ENCODE measurements at regions not wholly inside any gene's neighbourhood (a gene's known extent, or its start where the extent isn't known, plus 50 kb on each side); places are given as distances from the start of the nearest gene placed in this dataset.

- H3K4me3 ChIP-seq (ENCODE audit: low read length) = no peak overlapping the region
- no peak overlapping the region for H3K27ac ChIP-seq (ENCODE audit: low read length)
- TF ChIP-seq CTCF (IDR thresholded peaks at IDR 0.05; ENCODE audit: low read length) (no peak), EZH2 (optimal IDR thresholded peaks at IDR 0.05; ENCODE audit: low read depth, low read length) (no peak), EZH2phosphoT487 (IDR thresholded peaks at IDR 0.05; ENCODE audit: low read length) (no peak)
- H3K36me3 ChIP-seq (replicated peaks; ENCODE audit: insufficient read depth, low read length) = no peaks in the 10 kb centered on the region
- H2AFZ ChIP-seq (ENCODE audit: low read length) = no peak overlapping the region
- H3K9ac ChIP-seq (ENCODE audit: low read length) = no peak overlapping the region
- no peaks in the 10 kb centered on the region for H3K9me3 ChIP-seq (replicated peaks; ENCODE audit: insufficient read depth, low read length)
- H3K79me2 ChIP-seq (ENCODE audit: low read length) = no peaks in the 10 kb centered on the region
- H3K9me2 ChIP-seq (replicated peaks; ENCODE audit: insufficient read depth, low read length) = no peaks in the 10 kb centered on the region
- no peak overlapping the region for H3K4me2 ChIP-seq (ENCODE audit: low read depth, low read length)
- H3K4me1 ChIP-seq (ENCODE audit: low read length) = no peaks in the 10 kb centered on the region
- H3K27me3 ChIP-seq (replicated peaks; ENCODE audit: insufficient read depth, low read length) = no peaks in the 10 kb centered on the region
- no peak for DNase-seq
- H3F3A ChIP-seq (ENCODE audit: insufficient read depth, low read length) = no peaks in the 10 kb centered on the region
- no peaks in the 10 kb centered on the region for H4K20me1 ChIP-seq (ENCODE audit: insufficient read depth, low read length)
Measured at GRCh38 chr6:163790266-163790840, 375.8 kb downstream of the QKI start.

GRCh38 chr6:163789199-163789810 lies 374.8 kb downstream of the QKI start:
- TF ChIP-seq CTCF (IDR thresholded peaks at IDR 0.05; ENCODE audit: low read length) (no peak), EZH2 (optimal IDR thresholded peaks at IDR 0.05; ENCODE audit: low read depth, low read length) (no peak), EZH2phosphoT487 (IDR thresholded peaks at IDR 0.05; ENCODE audit: low read length) (no peak)

DNA sequence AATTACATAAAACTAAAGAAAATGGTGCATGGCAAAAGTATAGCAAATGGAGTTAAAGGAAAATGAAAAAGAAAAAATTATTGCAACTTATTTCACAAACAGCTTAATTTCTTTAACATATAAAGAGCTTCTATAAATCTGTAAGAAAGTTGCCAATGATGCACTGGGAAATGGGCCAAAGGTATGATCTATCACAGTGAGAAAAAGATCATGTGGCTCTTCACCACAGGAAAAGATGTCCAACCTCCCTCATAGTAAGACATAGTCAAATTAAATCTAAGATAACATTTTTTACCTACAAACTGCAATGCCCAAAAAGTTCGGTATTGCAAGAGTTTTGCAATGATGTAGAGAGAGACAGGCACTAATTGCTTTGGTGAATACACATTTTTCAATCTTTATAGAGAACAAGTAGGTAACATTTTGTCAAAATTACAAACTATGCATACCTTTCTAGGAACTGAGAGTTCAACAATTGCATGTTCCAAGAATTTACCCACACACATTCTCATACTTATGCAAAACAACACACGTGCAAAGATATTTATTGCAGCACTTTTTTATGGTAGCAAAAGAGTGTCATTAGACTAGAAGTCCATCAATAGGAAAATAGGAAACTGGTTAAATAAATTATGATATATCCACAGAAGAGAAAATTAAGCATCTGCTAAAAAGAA lies 372.6 kb downstream of the QKI start:
- Histone ChIP-seq H2AFZ (ENCODE audit: low read length) (no peak overlapping the region), H3K9ac (ENCODE audit: low read length) (no peak overlapping the region)

More at GRCh38 chr6:163789199-163789810, 374.8 kb downstream of the QKI start:
- Histone ChIP-seq H3F3A (ENCODE audit: insufficient read depth, low read length) (no peaks in the 10 kb centered on the region), H3K9me2 (replicated peaks; ENCODE audit: insufficient read depth, low read length) (no peaks in the 10 kb centered on the region), H3K36me3 (replicated peaks; ENCODE audit: insufficient read depth, low read length) (no peaks in the 10 kb centered on the region), H4K20me1 (ENCODE audit: insufficient read depth, low read length) (no peaks in the 10 kb centered on the region), H3K9ac (ENCODE audit: low read length) (no peak overlapping the region), H3K4me3 (ENCODE audit: low read length) (no peak overlapping the region), H3K79me2 (ENCODE audit: low read length) (no peaks in the 10 kb centered on the region), H3K27me3 (replicated peaks; ENCODE audit: insufficient read depth, low read length) (no peaks in the 10 kb centered on the region), H3K9me3 (replicated peaks; ENCODE audit: insufficient read depth, low read length) (no peaks in the 10 kb centered on the region), H3K4me1 (ENCODE audit: low read length) (no peaks in the 10 kb centered on the region), H3K27ac (ENCODE audit: low read length) (no peak overlapping the region), H3K4me2 (ENCODE audit: low read depth, low read length) (no peak overlapping the region), H2AFZ (ENCODE audit: low read length) (no peak overlapping the region)
- DNase-seq = no peak

More for the DNA sequence above, 372.6 kb downstream of the QKI start:
- no peaks in the 10 kb centered on the region for H4K20me1 ChIP-seq (ENCODE audit: insufficient read depth, low read length)
- no peaks in the 10 kb centered on the region for H3K9me2 ChIP-seq (replicated peaks; ENCODE audit: insufficient read depth, low read length)
- H3K4me1 ChIP-seq (ENCODE audit: low read length) = no peaks in the 10 kb centered on the region
- no peaks in the 10 kb centered on the region for H3F3A ChIP-seq (ENCODE audit: insufficient read depth, low read length)
- DNase-seq = no peak
- no peaks in the 10 kb centered on the region for H3K27me3 ChIP-seq (replicated peaks; ENCODE audit: insufficient read depth, low read length)
- no peaks in the 10 kb centered on the region for H3K9me3 ChIP-seq (replicated peaks; ENCODE audit: insufficient read depth, low read length)
- TF ChIP-seq EZH2 (optimal IDR thresholded peaks at IDR 0.05; ENCODE audit: low read depth, low read length) (no peak), CTCF (IDR thresholded peaks at IDR 0.05; ENCODE audit: low read length) (no peak), EZH2phosphoT487 (IDR thresholded peaks at IDR 0.05; ENCODE audit: low read length) (no peak)
- H3K4me2 ChIP-seq (ENCODE audit: low read depth, low read length) = no peak overlapping the region
- H3K36me3 ChIP-seq (replicated peaks; ENCODE audit: insufficient read depth, low read length) = no peaks in the 10 kb centered on the region
- H3K4me3 ChIP-seq (ENCODE audit: low read length) = no peak overlapping the region
- no peaks in the 10 kb centered on the region for H3K79me2 ChIP-seq (ENCODE audit: low read length)
- no peak overlapping the region for H3K27ac ChIP-seq (ENCODE audit: low read length)

Data from MM.1S (cell line).